HPDE6-E6E7 (cell line): ENCODE measurements at regions not wholly inside any gene's neighbourhood (a gene's known extent, or its start where the extent isn't known, plus 50 kb on each side); places are given as distances from the start of the nearest gene placed in this dataset.
"Not testable (repeated sequence)": the region's sequence is repeated elsewhere in the genome, so short reads cannot be mapped to it uniquely, and the experiment has no call there.

Experiments used
- DNase-seq: peaks from one replicate; pipeline ENCODE4 v3.0.0; 2011; ENCODE audit warnings: missing footprints; ENCODE audit errors: extremely low spot score

- no peak for DNase-seq
These were observed 332.8 kb downstream of the CNTN3 start for GRCh38 chr3:74281705-74282104.

- DNase-seq, result no peak
These were observed 340.7 kb downstream of the CNTN3 start for GRCh38 chr3:74273555-74274402.

GRCh38 chr3:74273091-74273490 lies 341.4 kb downstream of the CNTN3 start:
- DNase-seq, result no peak

GRCh38 chr3:74271541-74271940 lies 342.9 kb downstream of the CNTN3 start:
- DNase-seq, result no peak

GRCh38 chr3:74269689-74270088 lies 344.8 kb downstream of the CNTN3 start:
- DNase-seq, result no peak

GRCh38 chr3:74268753-74269152 lies 345.7 kb downstream of the CNTN3 start:
- DNase-seq, result no peak

GRCh38 chr3:74267588-74268184 lies 346.8 kb downstream of the CNTN3 start:
- no peak for DNase-seq

GRCh38 chr3:74267131-74267530 lies 347.3 kb downstream of the CNTN3 start:
- DNase-seq, result no peak

- no peak for DNase-seq
These were observed 349.4 kb downstream of the CNTN3 start for GRCh38 chr3:74265069-74265468.

GRCh38 chr3:74263031-74263430 lies 351.4 kb downstream of the CNTN3 start:
- DNase-seq, result no peak

GRCh38 chr3:74233091-74233490 lies 381.4 kb downstream of the CNTN3 start:
- no peak for DNase-seq

GRCh38 chr3:74217467-74217866 lies 397.0 kb downstream of the CNTN3 start:
- no peak for DNase-seq

- DNase-seq, result no peak
These were observed 400.2 kb downstream of the CNTN3 start for GRCh38 chr3:74214286-74214685.

GRCh38 chr3:74210739-74211138 lies 403.7 kb downstream of the CNTN3 start:
- no peak for DNase-seq

- no peak for DNase-seq
These were observed 413.5 kb downstream of the CNTN3 start for GRCh38 chr3:74200952-74201351.

- not testable (repeated sequence) for DNase-seq
These were observed 435.8 kb downstream of the CNTN3 start for GRCh38 chr3:74178664-74179063.

GRCh38 chr3:74173090-74173489 lies 441.4 kb downstream of the CNTN3 start:
- no peak for DNase-seq

GRCh38 chr3:74167926-74168325 lies 446.5 kb downstream of the CNTN3 start:
- no peak for DNase-seq

GRCh38 chr3:74165211-74165610 lies 449.2 kb downstream of the CNTN3 start:
- DNase-seq, result no peak

GRCh38 chr3:74149466-74149865 lies 465.0 kb downstream of the CNTN3 start:
- no peak for DNase-seq

GRCh38 chr3:74145277-74145676 lies 469.2 kb downstream of the CNTN3 start:
- DNase-seq, result no peak

- DNase-seq, result no peak
These were observed 474.8 kb downstream of the CNTN3 start for GRCh38 chr3:74139648-74140047.

GRCh38 chr3:74137790-74138189 lies 476.7 kb downstream of the CNTN3 start:
- DNase-seq, result no peak
